ENCODE measurements at regions not wholly inside any gene's neighbourhood (a gene's known extent, or its start where the extent isn't known, plus 50 kb on each side); places are given as distances from the start of the nearest gene placed in this dataset.

GRCh38 chr18:64714086-64714485 is 565.2 kb upstream of the LINC00305 start:
- H3K4me2 ChIP-seq (ENCODE audit: low read length) = no peak overlapping the region
- no peaks in the 10 kb centered on the region for H3K4me1 ChIP-seq
- no peak overlapping the region for H3K9ac ChIP-seq
- H3K27ac ChIP-seq = no peak overlapping the region
- no peak overlapping the region for H3K4me3 ChIP-seq (ENCODE audit: low read depth, low read length)
- no peaks in the 10 kb centered on the region for H3K36me3 ChIP-seq (ENCODE audit: control insufficient read depth, insufficient read depth, low read length)
- TF ChIP-seq, protein P1, sequence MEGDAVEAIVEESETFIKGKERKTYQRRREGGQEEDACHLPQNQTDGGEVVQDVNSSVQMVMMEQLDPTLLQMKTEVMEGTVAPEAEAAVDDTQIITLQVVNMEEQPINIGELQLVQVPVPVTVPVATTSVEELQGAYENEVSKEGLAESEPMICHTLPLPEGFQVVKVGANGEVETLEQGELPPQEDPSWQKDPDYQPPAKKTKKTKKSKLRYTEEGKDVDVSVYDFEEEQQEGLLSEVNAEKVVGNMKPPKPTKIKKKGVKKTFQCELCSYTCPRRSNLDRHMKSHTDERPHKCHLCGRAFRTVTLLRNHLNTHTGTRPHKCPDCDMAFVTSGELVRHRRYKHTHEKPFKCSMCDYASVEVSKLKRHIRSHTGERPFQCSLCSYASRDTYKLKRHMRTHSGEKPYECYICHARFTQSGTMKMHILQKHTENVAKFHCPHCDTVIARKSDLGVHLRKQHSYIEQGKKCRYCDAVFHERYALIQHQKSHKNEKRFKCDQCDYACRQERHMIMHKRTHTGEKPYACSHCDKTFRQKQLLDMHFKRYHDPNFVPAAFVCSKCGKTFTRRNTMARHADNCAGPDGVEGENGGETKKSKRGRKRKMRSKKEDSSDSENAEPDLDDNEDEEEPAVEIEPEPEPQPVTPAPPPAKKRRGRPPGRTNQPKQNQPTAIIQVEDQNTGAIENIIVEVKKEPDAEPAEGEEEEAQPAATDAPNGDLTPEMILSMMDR (IDR thresholded peaks at IDR 0.05) = no peak
- H2AFZ ChIP-seq = no peak overlapping the region
- H3K9me3 ChIP-seq (ENCODE audit: control insufficient read depth, low read length) = no peaks in the 10 kb centered on the region
- H3K79me2 ChIP-seq = no peaks in the 10 kb centered on the region
- no peaks in the 10 kb centered on the region for H3K27me3 ChIP-seq (ENCODE audit: control insufficient read depth, insufficient read depth, low read length)

DNA sequence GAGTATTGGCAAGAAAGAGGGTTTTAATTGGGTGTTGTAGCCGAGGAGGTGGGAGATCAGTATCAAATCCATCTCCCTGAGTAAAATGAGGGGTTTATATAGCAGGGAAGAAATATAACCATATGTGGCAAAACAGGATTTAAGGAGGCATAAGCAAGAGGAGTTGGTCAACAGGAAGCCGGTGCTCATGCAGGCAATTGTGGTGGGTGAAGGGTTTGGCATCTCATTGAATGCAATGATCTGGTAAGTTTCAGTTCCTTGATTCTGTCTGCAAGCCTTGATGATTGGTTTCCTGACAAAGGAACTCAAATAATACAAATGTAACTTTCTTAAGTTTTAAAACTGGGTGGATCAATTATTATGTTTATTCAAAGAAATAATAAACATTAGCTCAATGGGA is 564.4 kb upstream of the LINC00305 start:
- Histone ChIP-seq H2AFZ (no peak overlapping the region), H3K36me3 (ENCODE audit: control insufficient read depth, insufficient read depth, low read length) (no peaks in the 10 kb centered on the region), H3K9ac (no peak overlapping the region), H3K9me3 (ENCODE audit: control insufficient read depth, low read length) (no peaks in the 10 kb centered on the region), H3K4me2 (ENCODE audit: low read length) (no peak overlapping the region), H3K4me1 (no peaks in the 10 kb centered on the region), H3K79me2 (no peaks in the 10 kb centered on the region), H3K27me3 (ENCODE audit: control insufficient read depth, insufficient read depth, low read length) (no peaks in the 10 kb centered on the region), H3K4me3 (ENCODE audit: low read depth, low read length) (no peak overlapping the region), H3K27ac (no peak overlapping the region)
- TF ChIP-seq, protein P1 (IDR thresholded peaks at IDR 0.05) = no peak

DNA sequence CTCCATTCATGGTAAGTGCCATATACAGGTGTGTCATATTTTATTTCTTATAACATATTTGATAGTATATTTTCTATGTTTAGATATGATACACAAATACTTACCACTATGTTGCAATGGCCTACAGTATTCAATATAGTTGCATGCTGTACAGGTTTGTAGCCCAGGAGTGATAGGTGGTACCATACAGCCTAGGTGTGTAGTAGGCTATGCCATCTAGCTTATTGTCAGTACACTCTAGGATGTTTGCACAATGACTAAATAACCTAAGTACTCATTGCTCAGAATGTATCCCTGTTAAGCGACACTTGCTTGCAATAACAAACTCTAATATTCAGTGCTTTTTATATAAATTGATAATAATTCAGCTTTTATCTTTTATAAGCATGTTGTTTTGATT is 563.1 kb upstream of the LINC00305 start:
- Histone ChIP-seq H2AFZ (no peak overlapping the region), H3K9me3 (ENCODE audit: control insufficient read depth, low read length) (no peaks in the 10 kb centered on the region), H3K4me1 (no peaks in the 10 kb centered on the region), H3K4me3 (ENCODE audit: low read depth, low read length) (no peak overlapping the region), H3K79me2 (no peaks in the 10 kb centered on the region), H3K36me3 (ENCODE audit: control insufficient read depth, insufficient read depth, low read length) (no peaks in the 10 kb centered on the region), H3K4me2 (ENCODE audit: low read length) (no peak overlapping the region), H3K9ac (no peak overlapping the region), H3K27me3 (ENCODE audit: control insufficient read depth, insufficient read depth, low read length) (no peaks in the 10 kb centered on the region), H3K27ac (no peak overlapping the region)
- TF ChIP-seq, protein P1 (IDR thresholded peaks at IDR 0.05) = no peak

DNA sequence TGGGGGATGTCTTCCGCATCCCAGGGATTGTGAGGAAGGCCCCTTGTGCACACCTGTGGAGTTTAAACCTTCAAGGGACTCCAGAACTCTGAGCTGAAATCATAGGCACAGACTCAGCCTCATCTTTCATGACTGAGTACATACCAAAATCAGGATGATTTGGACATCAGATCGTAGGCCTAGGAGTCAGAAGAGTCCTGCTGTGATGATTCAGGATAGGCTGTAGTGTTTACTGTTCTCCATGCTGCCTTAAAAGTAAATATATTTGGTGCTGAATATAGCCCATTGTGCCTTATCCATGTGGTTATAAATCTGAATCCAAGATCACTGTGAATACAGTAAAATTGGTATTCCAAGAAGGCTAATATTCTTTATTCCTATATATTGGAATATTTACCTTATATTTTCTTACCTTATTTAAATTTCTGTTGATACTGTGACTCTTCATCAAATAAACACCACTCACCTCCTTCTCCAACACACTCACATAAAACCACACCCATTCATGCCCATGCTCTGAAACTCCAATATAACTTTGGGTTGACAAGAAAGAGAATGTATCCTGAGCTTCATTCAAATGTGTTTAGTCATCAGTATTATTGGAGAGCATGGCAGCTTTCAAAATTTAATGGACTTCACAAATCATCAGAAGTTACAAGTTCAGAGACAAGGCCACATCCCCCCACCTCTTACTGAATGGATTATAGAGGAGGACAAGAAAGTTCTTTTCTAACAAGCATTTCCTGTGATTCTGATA is 561.4 kb upstream of the LINC00305 start:
- Histone ChIP-seq H3K4me3 (ENCODE audit: low read depth, low read length) (no peak overlapping the region), H3K4me1 (no peaks in the 10 kb centered on the region), H3K9ac (no peak overlapping the region), H2AFZ (no peak overlapping the region), H3K9me3 (ENCODE audit: control insufficient read depth, low read length) (no peaks in the 10 kb centered on the region), H3K27ac (no peak overlapping the region), H3K79me2 (no peaks in the 10 kb centered on the region), H3K27me3 (ENCODE audit: control insufficient read depth, insufficient read depth, low read length) (no peaks in the 10 kb centered on the region), H3K36me3 (ENCODE audit: control insufficient read depth, insufficient read depth, low read length) (no peaks in the 10 kb centered on the region), H3K4me2 (ENCODE audit: low read length) (no peak overlapping the region)
- TF ChIP-seq, protein P1 (IDR thresholded peaks at IDR 0.05) = no peak

GRCh38 chr18:64707052-64707451 is 558.2 kb upstream of the LINC00305 start:
- Histone ChIP-seq H3K79me2 (no peaks in the 10 kb centered on the region), H3K9ac (no peak overlapping the region), H3K4me1 (no peaks in the 10 kb centered on the region), H3K36me3 (ENCODE audit: control insufficient read depth, insufficient read depth, low read length) (no peaks in the 10 kb centered on the region), H3K9me3 (ENCODE audit: control insufficient read depth, low read length) (no peaks in the 10 kb centered on the region), H3K4me2 (ENCODE audit: low read length) (no peak overlapping the region), H3K27me3 (ENCODE audit: control insufficient read depth, insufficient read depth, low read length) (no peaks in the 10 kb centered on the region), H2AFZ (no peak overlapping the region), H3K4me3 (ENCODE audit: low read depth, low read length) (no peak overlapping the region), H3K27ac (no peak overlapping the region)
- TF ChIP-seq, protein P1 (IDR thresholded peaks at IDR 0.05) = no peak
